ENCODE measurements at regions not wholly inside any gene's neighbourhood (a gene's known extent, or its start where the extent isn't known, plus 50 kb on each side); places are given as distances from the start of the nearest gene placed in this dataset.

DNA sequence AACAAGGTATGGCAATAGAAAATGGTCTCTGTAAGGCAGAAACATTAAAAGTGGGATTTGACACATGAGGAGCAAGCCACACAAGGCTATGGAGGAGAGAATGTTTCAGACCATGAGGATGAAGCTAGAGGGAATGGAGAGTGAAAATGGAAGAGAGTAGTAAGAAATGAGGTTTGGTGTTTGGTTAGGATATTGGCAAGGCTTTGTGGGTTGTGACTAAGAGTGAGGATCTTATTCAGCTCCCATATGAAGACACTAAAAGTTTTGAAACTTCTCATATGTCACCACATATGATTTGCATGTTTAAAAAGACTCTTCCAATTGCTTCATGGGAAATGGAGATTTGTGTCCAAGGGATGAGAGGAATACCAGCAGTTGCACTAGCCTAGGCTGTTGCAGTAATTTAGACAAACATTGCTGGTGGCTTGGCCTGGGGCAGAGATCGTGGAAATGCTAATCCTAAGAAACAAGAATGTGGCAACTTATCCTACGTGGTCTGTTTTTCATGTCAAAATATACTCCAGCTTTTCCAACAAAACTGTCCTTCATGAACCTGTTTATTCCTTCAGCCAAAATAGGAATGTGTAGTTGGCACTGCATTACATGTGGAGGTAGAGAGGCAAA, 749.0 kb downstream of the PDCD6IP start:
- H3K9me3 ChIP-seq (ENCODE audit: control insufficient read depth in 2 of 3, low read length in 3 of 3) = no peaks in the 10 kb centered on the region
- ChIA-PET CTCF (no interaction called here), POLR2A (no interaction called here)
- H3K27ac Mint-ChIP-seq = no peak overlapping the region
- H3K36me3 ChIP-seq (ENCODE audit: control insufficient read depth in 2 of 3, insufficient read depth in 3 of 3, low read length in 3 of 3) = no peaks in the 10 kb centered on the region
- peaks cover 0 to 2% (median 0%) of the 10 kb centered on the region in 11 donors for H3K9me3 Mint-ChIP-seq
- H3K36me3 Mint-ChIP-seq = no peaks in the 10 kb centered on the region
- intact Hi-C loops (cut with micrococcal nuclease) = no loop called here
- H3K4me3 ChIP-seq (ENCODE audit: low read length) = no peak overlapping the region
- H3K27me3 Mint-ChIP-seq = no peaks in the 10 kb centered on the region
- no peak overlapping the region for H3K27ac ChIP-seq (ENCODE audit: low read depth, low read length)
- no peaks in the 10 kb centered on the region for H3K4me1 Mint-ChIP-seq
- DNase-seq (no peak), ATAC-seq (no peak)
- H3K4me3 Mint-ChIP-seq = no peak overlapping the region
- H3K4me1 ChIP-seq (ENCODE audit: control insufficient read depth in 2 of 2, insufficient read depth in 2 of 2, low read length in 2 of 2) = no peaks in the 10 kb centered on the region
- H3K27me3 ChIP-seq (ENCODE audit: control insufficient read depth in 2 of 2, insufficient read depth in 2 of 2, low read length in 2 of 2) = no peaks in the 10 kb centered on the region

DNA sequence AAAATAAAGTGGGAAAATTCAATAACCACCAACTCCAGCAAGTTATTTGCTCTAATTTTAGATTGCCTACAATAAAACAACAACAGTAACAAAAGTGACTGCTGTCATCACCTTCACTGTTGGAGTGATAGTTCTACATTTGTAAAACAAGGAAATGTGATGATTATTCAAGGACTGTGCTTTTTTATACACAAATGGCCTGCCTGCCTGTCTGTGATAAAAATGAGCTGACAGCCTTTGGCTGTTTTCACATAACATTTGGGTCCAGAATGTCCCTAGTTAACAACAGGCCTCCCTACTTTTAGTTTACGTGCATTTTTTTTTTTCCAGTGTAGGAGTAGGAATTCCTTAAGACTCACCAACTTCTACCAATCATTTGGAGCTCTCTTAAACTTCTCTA, 768.8 kb downstream of the PDCD6IP start:
- H3K27ac Mint-ChIP-seq = no peak overlapping the region
- Histone ChIP-seq H3K36me3 (ENCODE audit: control insufficient read depth in 2 of 3, insufficient read depth in 3 of 3, low read length in 3 of 3) (no peaks in the 10 kb centered on the region), H3K27me3 (ENCODE audit: control insufficient read depth in 2 of 2, insufficient read depth in 2 of 2, low read length in 2 of 2) (no peaks in the 10 kb centered on the region), H3K9me3 (ENCODE audit: control insufficient read depth in 2 of 3, low read length in 3 of 3) (no peaks in the 10 kb centered on the region), H3K4me3 (ENCODE audit: low read length) (no peak overlapping the region), H3K4me1 (ENCODE audit: control insufficient read depth in 2 of 2, insufficient read depth in 2 of 2, low read length in 2 of 2) (no peaks in the 10 kb centered on the region), H3K27ac (ENCODE audit: low read depth, low read length) (no peak overlapping the region)
- no peaks in the 10 kb centered on the region for H3K27me3 Mint-ChIP-seq
- H3K9me3 Mint-ChIP-seq = peaks cover 0 to 37% (median 6%) of the 10 kb centered on the region in 11 donors
- ATAC-seq (no peak), DNase-seq (no peak)
- intact Hi-C loops (cut with micrococcal nuclease) = no loop called here
- ChIA-PET POLR2A (no interaction called here), CTCF (no interaction called here)
- H3K4me1 Mint-ChIP-seq = no peaks in the 10 kb centered on the region
- H3K36me3 Mint-ChIP-seq = no peaks in the 10 kb centered on the region
- H3K4me3 Mint-ChIP-seq = no peak overlapping the region

DNA sequence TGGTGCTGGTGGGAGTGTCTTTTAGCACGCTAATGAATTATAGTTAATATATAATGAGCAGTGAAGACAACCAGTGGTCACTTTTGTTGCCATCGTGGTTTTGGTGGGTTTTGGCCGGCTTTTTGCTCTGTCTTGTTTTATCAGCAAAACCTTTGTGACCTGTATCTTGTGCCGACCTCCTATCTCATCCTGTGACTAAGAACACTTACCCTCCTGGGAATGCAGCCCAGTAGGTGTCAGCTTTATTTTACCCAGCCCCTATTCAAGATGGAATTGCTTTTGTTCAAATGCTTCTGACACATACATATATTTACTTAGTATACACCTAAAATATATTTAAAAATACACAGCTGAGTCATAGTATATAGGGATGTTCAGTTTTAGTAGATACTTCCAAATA, 770.3 kb downstream of the PDCD6IP start:
- H3K36me3 Mint-ChIP-seq = no peaks in the 10 kb centered on the region

DNA sequence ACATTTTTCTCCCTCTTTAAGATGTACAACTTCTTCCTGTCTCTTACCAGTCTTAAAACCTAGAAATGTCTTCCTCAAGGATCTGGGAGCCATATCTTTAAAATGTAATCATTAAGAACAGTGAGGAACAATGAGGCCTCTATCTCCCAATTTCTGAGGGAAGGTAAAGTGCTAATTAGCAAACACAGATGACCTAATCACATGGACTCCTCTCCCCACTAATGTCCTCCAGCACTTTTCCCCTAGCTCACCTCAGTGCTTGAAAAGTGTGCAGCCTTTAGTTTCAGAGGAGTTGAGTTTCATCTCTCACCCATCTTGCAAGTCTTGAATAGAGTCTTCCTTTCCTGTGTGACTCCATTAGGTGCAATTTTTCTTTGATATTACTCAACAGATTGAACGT, 771.0 kb downstream of the PDCD6IP start:
- intact Hi-C loops (cut with micrococcal nuclease) = no loop called here
- Mint-ChIP-seq H3K36me3 (no peaks in the 10 kb centered on the region), H3K4me3 (no peak overlapping the region), H3K27me3 (peaks cover 0 to 4% (median 0%) of the 10 kb centered on the region in 5 donors), H3K4me1 (no peaks in the 10 kb centered on the region), H3K27ac (no peak overlapping the region), H3K9me3 (peaks cover 0 to 24% (median 5%) of the 10 kb centered on the region in 11 donors)
- no peaks in the 10 kb centered on the region for H3K36me3 ChIP-seq (ENCODE audit: control insufficient read depth in 2 of 3, insufficient read depth in 3 of 3, low read length in 3 of 3)
- ChIA-PET CTCF (no interaction called here), POLR2A (no interaction called here)
- H3K27ac ChIP-seq (ENCODE audit: low read depth, low read length) = no peak overlapping the region
- no peaks in the 10 kb centered on the region for H3K9me3 ChIP-seq (ENCODE audit: control insufficient read depth in 2 of 3, low read length in 3 of 3)
- no peak overlapping the region for H3K4me3 ChIP-seq (ENCODE audit: low read length)
- no peaks in the 10 kb centered on the region for H3K27me3 ChIP-seq (ENCODE audit: control insufficient read depth in 2 of 2, insufficient read depth in 2 of 2, low read length in 2 of 2)
- H3K4me1 ChIP-seq (ENCODE audit: control insufficient read depth in 2 of 2, insufficient read depth in 2 of 2, low read length in 2 of 2) = no peaks in the 10 kb centered on the region
- no peak for ATAC-seq
- DNase-seq = no peak

More for the DNA sequence above, 770.3 kb downstream of the PDCD6IP start:
- H3K4me3 Mint-ChIP-seq = no peak overlapping the region
- intact Hi-C loops (cut with micrococcal nuclease) = no loop called here
- H3K4me1 ChIP-seq (ENCODE audit: control insufficient read depth in 2 of 2, insufficient read depth in 2 of 2, low read length in 2 of 2) = no peaks in the 10 kb centered on the region
- no peak overlapping the region for H3K4me3 ChIP-seq (ENCODE audit: low read length)
- no peaks in the 10 kb centered on the region for H3K36me3 ChIP-seq (ENCODE audit: control insufficient read depth in 2 of 3, insufficient read depth in 3 of 3, low read length in 3 of 3)
- no peaks in the 10 kb centered on the region for H3K9me3 ChIP-seq (ENCODE audit: control insufficient read depth in 2 of 3, low read length in 3 of 3)
- ChIA-PET POLR2A (no interaction called here), CTCF (no interaction called here)
- DNase-seq = no peak
- no peak overlapping the region for H3K27ac ChIP-seq (ENCODE audit: low read depth, low read length)
- no peaks in the 10 kb centered on the region for H3K4me1 Mint-ChIP-seq
- no peaks in the 10 kb centered on the region for H3K27me3 ChIP-seq (ENCODE audit: control insufficient read depth in 2 of 2, insufficient read depth in 2 of 2, low read length in 2 of 2)
- H3K27ac Mint-ChIP-seq = no peak overlapping the region
- H3K27me3 Mint-ChIP-seq = no peaks in the 10 kb centered on the region
- no peak for ATAC-seq
- peaks cover 0 to 31% (median 5%) of the 10 kb centered on the region in 11 donors for H3K9me3 Mint-ChIP-seq

DNA sequence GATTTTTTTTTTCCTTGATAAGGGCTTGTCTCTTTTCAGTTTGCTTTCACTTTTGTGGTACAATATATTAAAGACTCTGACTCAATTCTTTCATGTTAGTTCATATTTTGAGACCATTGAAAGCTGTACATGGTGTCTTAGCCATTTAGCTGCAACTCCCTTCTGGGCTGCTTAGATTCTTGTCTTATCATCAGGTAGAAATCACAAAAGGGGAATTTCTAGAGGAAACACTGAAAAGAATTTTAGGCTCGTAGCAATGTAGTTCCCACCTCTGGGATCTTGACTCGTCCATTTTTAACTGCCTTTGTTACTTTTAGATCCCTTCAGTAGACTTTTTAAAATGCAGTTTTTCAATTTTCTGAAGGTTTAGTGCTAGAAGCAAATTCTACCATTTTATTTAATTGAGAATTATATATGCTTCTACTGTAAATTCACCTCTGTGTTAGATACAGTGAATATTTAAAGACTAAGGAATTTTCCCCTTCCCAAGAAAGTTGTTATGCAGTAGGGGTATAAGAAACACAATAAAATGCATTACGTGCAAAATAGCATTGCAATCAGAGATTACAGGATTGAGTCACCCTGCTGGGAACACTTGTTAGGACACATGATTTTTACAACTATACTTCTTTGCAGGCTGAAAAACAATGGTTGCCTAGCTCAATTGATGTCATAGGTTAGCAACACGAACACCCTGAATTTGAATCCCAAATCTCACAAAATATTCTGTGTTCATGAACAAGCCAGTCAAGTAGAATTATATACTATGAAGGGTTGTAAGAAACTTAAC, 772.7 kb downstream of the PDCD6IP start:
- DNase-seq = no peak
- intact Hi-C loops (cut with micrococcal nuclease) = no loop called here
- Mint-ChIP-seq H3K27ac (no peak overlapping the region), H3K4me3 (no peak overlapping the region), H3K36me3 (no peaks in the 10 kb centered on the region), H3K27me3 (peaks cover 0 to 4% (median 0%) of the 10 kb centered on the region in 5 donors), H3K4me1 (no peaks in the 10 kb centered on the region), H3K9me3 (peaks cover 0 to 8% (median 0%) of the 10 kb centered on the region in 11 donors)
- ChIA-PET CTCF (no interaction called here), POLR2A (no interaction called here)
- H3K27ac ChIP-seq (ENCODE audit: low read depth, low read length) = no peak overlapping the region
- H3K9me3 ChIP-seq (ENCODE audit: control insufficient read depth in 2 of 3, low read length in 3 of 3) = no peaks in the 10 kb centered on the region
- no peak for ATAC-seq
- no peaks in the 10 kb centered on the region for H3K36me3 ChIP-seq (ENCODE audit: control insufficient read depth in 2 of 3, insufficient read depth in 3 of 3, low read length in 3 of 3)
- no peaks in the 10 kb centered on the region for H3K27me3 ChIP-seq (ENCODE audit: control insufficient read depth in 2 of 2, insufficient read depth in 2 of 2, low read length in 2 of 2)
- H3K4me3 ChIP-seq (ENCODE audit: low read length) = no peak overlapping the region
- no peaks in the 10 kb centered on the region for H3K4me1 ChIP-seq (ENCODE audit: control insufficient read depth in 2 of 2, insufficient read depth in 2 of 2, low read length in 2 of 2)

DNA sequence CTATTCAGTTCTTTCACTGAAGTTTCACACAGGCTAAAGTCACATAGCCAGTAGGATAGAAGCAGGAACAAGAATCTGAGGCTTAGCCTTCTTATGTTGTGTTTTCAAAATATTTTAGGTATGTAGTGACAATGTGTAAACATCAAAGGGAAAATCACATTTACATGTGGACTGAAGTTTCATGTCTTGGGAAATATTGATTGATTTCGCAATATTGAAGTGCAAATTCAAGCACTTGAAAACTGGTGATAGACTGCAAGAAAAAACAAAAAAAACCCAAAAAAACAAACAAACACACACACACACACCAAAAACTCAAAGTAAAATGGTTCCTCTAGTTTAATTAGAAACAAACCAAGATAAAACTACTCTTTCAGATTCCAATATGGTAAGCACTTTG, 773.3 kb downstream of the PDCD6IP start:
- Histone ChIP-seq H3K4me3 (ENCODE audit: low read length) (no peak overlapping the region), H3K27me3 (ENCODE audit: control insufficient read depth in 2 of 2, insufficient read depth in 2 of 2, low read length in 2 of 2) (no peaks in the 10 kb centered on the region), H3K9me3 (ENCODE audit: control insufficient read depth in 2 of 3, low read length in 3 of 3) (no peaks in the 10 kb centered on the region), H3K27ac (ENCODE audit: low read depth, low read length) (no peak overlapping the region), H3K4me1 (ENCODE audit: control insufficient read depth in 2 of 2, insufficient read depth in 2 of 2, low read length in 2 of 2) (no peaks in the 10 kb centered on the region), H3K36me3 (ENCODE audit: control insufficient read depth in 2 of 3, insufficient read depth in 3 of 3, low read length in 3 of 3) (no peaks in the 10 kb centered on the region)
- ChIA-PET POLR2A (no interaction called here), CTCF (no interaction called here)
- ATAC-seq (no peak), DNase-seq (no peak)
- H3K9me3 Mint-ChIP-seq = peaks cover 0 to 2% (median 0%) of the 10 kb centered on the region in 11 donors
- H3K4me3 Mint-ChIP-seq = no peak overlapping the region
- H3K27ac Mint-ChIP-seq = no peak overlapping the region
- no peaks in the 10 kb centered on the region for H3K4me1 Mint-ChIP-seq
- intact Hi-C loops (cut with micrococcal nuclease) = no loop called here
- H3K36me3 Mint-ChIP-seq = no peaks in the 10 kb centered on the region
- H3K27me3 Mint-ChIP-seq = peaks cover 0 to 4% (median 0%) of the 10 kb centered on the region in 5 donors

DNA sequence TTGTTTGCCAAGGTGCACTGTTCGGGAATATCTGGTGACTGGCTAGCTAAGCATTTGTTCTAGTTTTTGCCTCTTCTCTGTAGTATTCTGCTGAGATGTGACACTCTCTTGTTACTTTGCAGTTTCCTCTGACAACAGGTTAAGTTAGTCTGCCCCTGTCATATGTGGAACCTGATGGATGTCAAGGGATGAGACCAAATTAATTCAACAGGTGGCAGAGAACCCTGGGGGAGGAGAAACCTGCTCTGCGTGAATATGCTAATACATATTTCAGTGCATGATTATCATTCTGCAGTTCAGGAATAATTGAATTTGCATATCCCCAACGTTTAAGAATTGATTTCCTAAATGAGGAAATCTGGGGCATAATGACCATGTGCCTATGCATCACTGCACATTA, 777.3 kb downstream of the PDCD6IP start:
- ATAC-seq = no peak
- Histone ChIP-seq H3K27ac (ENCODE audit: low read depth, low read length) (no peak overlapping the region), H3K4me1 (ENCODE audit: control insufficient read depth in 2 of 2, insufficient read depth in 2 of 2, low read length in 2 of 2) (no peaks in the 10 kb centered on the region), H3K27me3 (ENCODE audit: control insufficient read depth in 2 of 2, insufficient read depth in 2 of 2, low read length in 2 of 2) (no peaks in the 10 kb centered on the region), H3K9me3 (ENCODE audit: control insufficient read depth in 2 of 3, low read length in 3 of 3) (no peaks in the 10 kb centered on the region), H3K4me3 (ENCODE audit: low read length) (no peak overlapping the region), H3K36me3 (ENCODE audit: control insufficient read depth in 2 of 3, insufficient read depth in 3 of 3, low read length in 3 of 3) (no peaks in the 10 kb centered on the region)
- POLR2A ChIA-PET = no interaction called here
- intact Hi-C loops (cut with micrococcal nuclease) = no loop called here
- H3K27ac Mint-ChIP-seq = no peak overlapping the region
- CTCF ChIA-PET = no interaction called here
- no peaks in the 10 kb centered on the region for H3K36me3 Mint-ChIP-seq
- peaks cover 0 to 4% (median 0%) of the 10 kb centered on the region in 11 donors for H3K9me3 Mint-ChIP-seq
- peaks cover 0 to 8% (median 0%) of the 10 kb centered on the region in 5 donors for H3K27me3 Mint-ChIP-seq
- no peaks in the 10 kb centered on the region for H3K4me1 Mint-ChIP-seq
- DNase-seq = no peak
- H3K4me3 Mint-ChIP-seq = no peak overlapping the region

Measured in naive thymus-derived CD4-positive, alpha-beta T cell (primary cell).